ENCODE measurements at regions not wholly inside any gene's neighbourhood (a gene's known extent, or its start where the extent isn't known, plus 50 kb on each side); places are given as distances from the start of the nearest gene placed in this dataset.

GRCh38 chr5:26259081-26259480 lies 779.3 kb downstream of the CDH9 start:
- TF ChIP-seq RAD21 (conservative IDR thresholded peaks at IDR 0.05) (no peak), POLR2AphosphoS5 (IDR thresholded peaks at IDR 0.05) (no peak)
- no peak overlapping the region for H3K27ac ChIP-seq (ENCODE audit: low read length)
- no peak overlapping the region for H3K9ac ChIP-seq (ENCODE audit: low read length)
- no peaks in the 10 kb centered on the region for H3K9me3 ChIP-seq (ENCODE audit: low read length)
- no peak overlapping the region for H3K4me2 ChIP-seq (ENCODE audit: low read length)
- H3K36me3 ChIP-seq (ENCODE audit: insufficient read depth, low read length) = no peaks in the 10 kb centered on the region
- no peak overlapping the region for H3K4me3 ChIP-seq (ENCODE audit: low read length)
- no peaks in the 10 kb centered on the region for H3K79me2 ChIP-seq (replicated peaks; ENCODE audit: insufficient read depth, low read length)
- no peaks in the 10 kb centered on the region for H3K27me3 ChIP-seq (ENCODE audit: insufficient read depth, low read depth, low read length)
- no peak overlapping the region for H2AFZ ChIP-seq (ENCODE audit: low read depth, low read length)
- no peaks in the 10 kb centered on the region for H3K9me2 ChIP-seq (ENCODE audit: insufficient read depth, low read length)
- no peaks in the 10 kb centered on the region for H3F3A ChIP-seq (ENCODE audit: insufficient read depth, low read length, poor library complexity, severe bottlenecking)
- H4K20me1 ChIP-seq (ENCODE audit: insufficient read depth) = no peaks in the 10 kb centered on the region

- no peaks in the 10 kb centered on the region for H3F3A ChIP-seq (ENCODE audit: insufficient read depth, low read length, poor library complexity, severe bottlenecking)
- no peak overlapping the region for H3K9ac ChIP-seq (ENCODE audit: low read length)
- no peaks in the 10 kb centered on the region for H4K20me1 ChIP-seq (ENCODE audit: insufficient read depth)
- no peaks in the 10 kb centered on the region for H3K9me3 ChIP-seq (ENCODE audit: low read length)
- H3K27me3 ChIP-seq (ENCODE audit: insufficient read depth, low read depth, low read length) = no peaks in the 10 kb centered on the region
- H3K79me2 ChIP-seq (replicated peaks; ENCODE audit: insufficient read depth, low read length) = no peaks in the 10 kb centered on the region
- no peaks in the 10 kb centered on the region for H3K9me2 ChIP-seq (ENCODE audit: insufficient read depth, low read length)
- no peak for TF ChIP-seq TAF1 (IDR thresholded peaks at IDR 0.05; ENCODE audit: low read depth)
- H2AFZ ChIP-seq (ENCODE audit: low read depth, low read length) = no peak overlapping the region
- no peak overlapping the region for H3K4me3 ChIP-seq (ENCODE audit: low read length)
- no peak overlapping the region for H3K4me2 ChIP-seq (ENCODE audit: low read length)
- no peaks in the 10 kb centered on the region for H3K36me3 ChIP-seq (ENCODE audit: insufficient read depth, low read length)
- H3K27ac ChIP-seq (ENCODE audit: low read length) = no peak overlapping the region
Measured at GRCh38 chr5:26245321-26245720, 793.1 kb downstream of the CDH9 start.

GRCh38 chr5:26239588-26239987 lies 798.8 kb downstream of the CDH9 start:
- no peak for TF ChIP-seq SMC3 (conservative IDR thresholded peaks at IDR 0.05; ENCODE audit: poor library complexity)
- no peak for TF ChIP-seq CTCF (IDR thresholded peaks at IDR 0.05; ENCODE audit: poor library complexity, severe bottlenecking)
- no peak for TF ChIP-seq RAD21 (conservative IDR thresholded peaks at IDR 0.05)
- no peak for TF ChIP-seq EP300 (conservative IDR thresholded peaks at IDR 0.05; ENCODE audit: poor library complexity, severe bottlenecking)
- TF ChIP-seq MXI1 (conservative IDR thresholded peaks at IDR 0.05; ENCODE audit: poor library complexity, severe bottlenecking) = no peak
- TF ChIP-seq REST (IDR thresholded peaks at IDR 0.05; ENCODE audit: borderline replicate concordance) = no peak
- TF ChIP-seq TAF1 (IDR thresholded peaks at IDR 0.05; ENCODE audit: low read depth) = no peak
- no peak for TF ChIP-seq POLR2AphosphoS5 (IDR thresholded peaks at IDR 0.05)
- TF ChIP-seq EZH2 (IDR thresholded peaks at IDR 0.05; ENCODE audit: borderline replicate concordance, insufficient read depth, low read length, poor library complexity, severe bottlenecking) = no peak
- no peaks in the 10 kb centered on the region for H4K20me1 ChIP-seq (ENCODE audit: insufficient read depth)
- no peak overlapping the region for H2AFZ ChIP-seq (ENCODE audit: low read depth, low read length)
- H3K9me2 ChIP-seq (ENCODE audit: insufficient read depth, low read length) = no peaks in the 10 kb centered on the region
- no peak overlapping the region for H3K9ac ChIP-seq (ENCODE audit: low read length)
- no peaks in the 10 kb centered on the region for H3F3A ChIP-seq (ENCODE audit: insufficient read depth, low read length, poor library complexity, severe bottlenecking)
- no peak overlapping the region for H3K4me3 ChIP-seq (ENCODE audit: low read length)
- no peaks in the 10 kb centered on the region for H3K9me3 ChIP-seq (ENCODE audit: low read length)
- no peak overlapping the region for H3K27ac ChIP-seq (ENCODE audit: low read length)
- H3K79me2 ChIP-seq (replicated peaks; ENCODE audit: insufficient read depth, low read length) = no peaks in the 10 kb centered on the region
- no peaks in the 10 kb centered on the region for H3K27me3 ChIP-seq (ENCODE audit: insufficient read depth, low read depth, low read length)
- H3K36me3 ChIP-seq (ENCODE audit: insufficient read depth, low read length) = no peaks in the 10 kb centered on the region
- H3K4me2 ChIP-seq (ENCODE audit: low read length) = no peak overlapping the region
